ENCODE measurements at regions not wholly inside any gene's neighbourhood (a gene's known extent, or its start where the extent isn't known, plus 50 kb on each side); places are given as distances from the start of the nearest gene placed in this dataset.

GRCh38 chr2:176766005-176766404, 446.6 kb upstream of the HNRNPA3 start:
- no peak for TF ChIP-seq CTCF (conservative IDR thresholded peaks at IDR 0.05 in 1 of 2, IDR thresholded peaks at IDR 0.05 in 1 of 2; ENCODE audit: extremely low read depth in 1 of 2, insufficient read depth in 1 of 2, low read depth in 1 of 2, low read length in 2 of 2)
- no peak for TF ChIP-seq EZH2 (IDR thresholded peaks at IDR 0.05; ENCODE audit: borderline replicate concordance, low read length)
